ENCODE measurements at regions not wholly inside any gene's neighbourhood (a gene's known extent, or its start where the extent isn't known, plus 50 kb on each side); places are given as distances from the start of the nearest gene placed in this dataset.

GRCh38 chrX:76228499-76228898, 55.6 kb downstream of the PBDC1 start:
- Histone ChIP-seq H3K4me1 (no peaks in the 10 kb centered on the region), H3K36me3 (no peaks in the 10 kb centered on the region), H3K4me3 (no peak overlapping the region), H3K9me3 (peaks cover 0 to 4% (median 0%) of the 10 kb centered on the region in 4 donors), H3K27ac (no peak overlapping the region), H3K27me3 (peaks cover 0 to 13% (median 9%) of the 10 kb centered on the region in 4 donors)
- DNase-seq (no peak), ATAC-seq (no peak), FAIRE-seq (no peak)
- WGBS, 2 donors = 41 to 77% methylated on average over 1 of the region's 1 CpG
- TF ChIP-seq CTCF (IDR thresholded peaks at IDR 0.05) = no peak
- intact Hi-C loops (cut with DNase I) = no loop called here

GRCh38 chrX:76248901-76249300, 76.0 kb downstream of the PBDC1 start:
- H3K36me3 ChIP-seq = no peaks in the 10 kb centered on the region
- H3K27ac ChIP-seq = no peak overlapping the region
- no peaks in the 10 kb centered on the region for H3K4me1 ChIP-seq
- DNase-seq = no peak
- no peak for ATAC-seq
- H3K9me3 ChIP-seq = no peaks in the 10 kb centered on the region
- peaks cover 0 to 10% (median 2%) of the 10 kb centered on the region in 4 donors for H3K27me3 ChIP-seq
- 60 to 63% methylated on average over 2 of the region's 2 CpGs for WGBS, 2 donors
- FAIRE-seq = no peak
- no peak overlapping the region for H3K4me3 ChIP-seq
- no peak for TF ChIP-seq CTCF (IDR thresholded peaks at IDR 0.05)
- intact Hi-C loops (cut with DNase I) = no loop called here

DNA sequence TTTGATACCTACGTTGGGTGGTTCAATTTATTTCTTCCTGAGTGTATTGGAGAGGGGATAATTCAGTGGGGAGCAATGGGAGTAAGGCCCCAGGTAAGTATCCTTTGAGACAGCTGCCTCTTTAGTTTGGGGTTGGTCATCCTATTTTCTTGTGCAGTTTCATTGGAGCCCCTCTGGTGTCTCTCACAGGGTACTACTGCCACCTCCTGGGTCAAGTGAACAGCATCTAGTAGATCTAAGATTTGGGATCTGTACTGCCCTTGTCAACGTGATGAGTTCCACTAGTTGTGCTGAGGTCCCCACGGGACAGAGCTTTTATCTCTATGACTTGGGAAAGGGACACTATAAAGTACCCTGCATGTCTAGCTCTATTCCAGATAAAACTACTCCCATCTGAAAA, 80.6 kb downstream of the PBDC1 start:
- peak in 2 of 4 donors; percentile 7 to 27 for TF ChIP-seq CTCF (IDR thresholded peaks at IDR 0.05)
- FAIRE-seq = no peak
- H3K9me3 ChIP-seq = no peaks in the 10 kb centered on the region
- intact Hi-C loops (cut with DNase I) = no loop called here
- no peak overlapping the region for H3K4me3 ChIP-seq
- 22 to 25% methylated on average over 3 of the region's 3 CpGs for WGBS, 2 donors
- H3K27me3 ChIP-seq = peaks cover 0 to 6% (median 2%) of the 10 kb centered on the region in 4 donors
- H3K27ac ChIP-seq = no peak overlapping the region
- H3K36me3 ChIP-seq = no peaks in the 10 kb centered on the region
- no peaks in the 10 kb centered on the region for H3K4me1 ChIP-seq
- DNase-seq = peak in 2 of 6 donors; percentile 20 to 23
- ATAC-seq = peak in 3 of 4 donors; percentile 71 to 80 (median 76)

GRCh38 chrX:76279007-76279406, 106.1 kb downstream of the PBDC1 start:
- no peaks in the 10 kb centered on the region for H3K4me1 ChIP-seq
- no peak overlapping the region for H3K4me3 ChIP-seq
- no peak overlapping the region for H3K27ac ChIP-seq
- ATAC-seq = peak; percentile 68 to 91 (median 82)
- H3K27me3 ChIP-seq = peaks cover 0 to 23% (median 3%) of the 10 kb centered on the region in 4 donors
- no peaks in the 10 kb centered on the region for H3K9me3 ChIP-seq
- peak in 3 of 6 donors; percentile 18 to 64 (median 26) for DNase-seq
- FAIRE-seq = peak; percentile 99
- no peaks in the 10 kb centered on the region for H3K36me3 ChIP-seq
- peak in 3 of 4 donors; percentile 45 to 57 (median 45) for TF ChIP-seq CTCF (IDR thresholded peaks at IDR 0.05)
- intact Hi-C loops (cut with DNase I) = no loop called here

Measured in pancreas (tissue), 10 donors.